ENCODE measurements at regions not wholly inside any gene's neighbourhood (a gene's known extent, or its start where the extent isn't known, plus 50 kb on each side); places are given as distances from the start of the nearest gene placed in this dataset.

DNA sequence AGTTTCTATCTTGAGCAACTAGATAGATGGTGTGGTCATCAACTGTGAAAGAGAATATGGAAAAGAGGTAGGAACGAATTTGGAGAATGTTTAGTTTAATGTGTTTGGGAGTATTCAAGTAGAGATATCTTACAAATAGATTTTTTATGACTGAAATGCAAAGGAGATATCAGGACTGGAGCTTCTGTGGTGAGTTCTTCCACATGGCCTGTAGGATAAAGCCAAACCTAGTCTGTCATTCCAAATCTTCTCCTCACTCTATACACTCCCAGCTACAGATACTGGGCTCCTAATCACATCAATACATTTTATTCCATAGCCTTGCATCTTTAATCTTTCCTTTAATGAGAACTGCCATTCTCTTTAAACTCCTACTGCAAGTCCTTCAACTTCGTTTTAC is 194.3 kb downstream of the FIGN start:
- TF ChIP-seq, protein P1, sequence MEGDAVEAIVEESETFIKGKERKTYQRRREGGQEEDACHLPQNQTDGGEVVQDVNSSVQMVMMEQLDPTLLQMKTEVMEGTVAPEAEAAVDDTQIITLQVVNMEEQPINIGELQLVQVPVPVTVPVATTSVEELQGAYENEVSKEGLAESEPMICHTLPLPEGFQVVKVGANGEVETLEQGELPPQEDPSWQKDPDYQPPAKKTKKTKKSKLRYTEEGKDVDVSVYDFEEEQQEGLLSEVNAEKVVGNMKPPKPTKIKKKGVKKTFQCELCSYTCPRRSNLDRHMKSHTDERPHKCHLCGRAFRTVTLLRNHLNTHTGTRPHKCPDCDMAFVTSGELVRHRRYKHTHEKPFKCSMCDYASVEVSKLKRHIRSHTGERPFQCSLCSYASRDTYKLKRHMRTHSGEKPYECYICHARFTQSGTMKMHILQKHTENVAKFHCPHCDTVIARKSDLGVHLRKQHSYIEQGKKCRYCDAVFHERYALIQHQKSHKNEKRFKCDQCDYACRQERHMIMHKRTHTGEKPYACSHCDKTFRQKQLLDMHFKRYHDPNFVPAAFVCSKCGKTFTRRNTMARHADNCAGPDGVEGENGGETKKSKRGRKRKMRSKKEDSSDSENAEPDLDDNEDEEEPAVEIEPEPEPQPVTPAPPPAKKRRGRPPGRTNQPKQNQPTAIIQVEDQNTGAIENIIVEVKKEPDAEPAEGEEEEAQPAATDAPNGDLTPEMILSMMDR (conservative IDR thresholded peaks at IDR 0.05; ENCODE audit: low read depth, low read length) = no peak
- no peak for TF ChIP-seq EZH2phosphoT487 (IDR thresholded peaks at IDR 0.05; ENCODE audit: borderline replicate concordance, low read length)

Measured in PC-3 (cell line).